NB4 (cell line): ENCODE measurements at regions not wholly inside any gene's neighbourhood (a gene's known extent, or its start where the extent isn't known, plus 50 kb on each side); places are given as distances from the start of the nearest gene placed in this dataset.
"Not testable (repeated sequence)": the region's sequence is repeated elsewhere in the genome, so short reads cannot be mapped to it uniquely, and the experiment has no call there.

ENCODE experiments used
- DNase-seq: peaks from one replicate; pipeline ENCODE4 v3.0.0; 2010; ENCODE audit warnings: low read depth
- H3K4me3 ChIP-seq: one replicate; pipeline ENCODE4 v1.5.1; 2011; ENCODE audit warnings: mild to moderate bottlenecking, low read depth, low read length, moderate library complexity
- CTCF ChIP-seq: IDR thresholded peaks from one replicate; pipeline ENCODE4 v1.5.1; 2012; ENCODE audit warnings: low read depth, low read length
- MAX ChIP-seq: IDR thresholded peaks from 2 replicates; pipeline ENCODE4 v1.6.1; 2011; ENCODE audit warnings: low read depth, low read length
- MYC ChIP-seq: IDR thresholded peaks from 2 replicates; pipeline ENCODE4 v1.6.1; 2011; ENCODE audit warnings: low read depth, low read length
- POLR2A ChIP-seq: IDR thresholded peaks from 2 replicates; pipeline ENCODE4 v1.6.1; 2011; ENCODE audit warnings: mild to moderate bottlenecking; ENCODE audit not compliant: insufficient read length; ENCODE audit errors: extremely low read depth

- H3K4me3 ChIP-seq, result no peak overlapping the region
- TF ChIP-seq MYC, result no peak
- TF ChIP-seq MAX, result no peak
- TF ChIP-seq POLR2A, result no peak
- TF ChIP-seq CTCF, result no peak
- DNase-seq, result peak; percentile 35
These were observed 90.1 kb upstream of the NPSR1 start for GRCh38 chr7:34567906-34568305.

- no peak for DNase-seq
- no peak overlapping the region for H3K4me3 ChIP-seq
- TF ChIP-seq MAX, result no peak
- no peak for TF ChIP-seq MYC
- TF ChIP-seq POLR2A, result no peak
- no peak for TF ChIP-seq CTCF
These were observed 87.9 kb upstream of the NPSR1 start for GRCh38 chr7:34569975-34570699.

GRCh38 chr7:34575006-34575405 lies 83.0 kb upstream of the NPSR1 start:
- DNase-seq, result no peak
- TF ChIP-seq MYC (no peak), MAX (no peak), POLR2A (no peak), CTCF (no peak)

GRCh38 chr7:34577934-34578333 lies 80.1 kb upstream of the NPSR1 start:
- not testable (repeated sequence) for DNase-seq, H3K4me3 ChIP-seq

More at GRCh38 chr7:34575006-34575405, 83.0 kb upstream of the NPSR1 start:
- no peak overlapping the region for H3K4me3 ChIP-seq

- H3K4me3 ChIP-seq, DNase-seq: not testable (repeated sequence)
These were observed 76.3 kb upstream of the NPSR1 start for GRCh38 chr7:34581698-34582097.

- H3K4me3 ChIP-seq, result no peak overlapping the region
- TF ChIP-seq MYC (no peak), MAX (no peak), POLR2A (no peak), CTCF (no peak)
- no peak for DNase-seq
These were observed 73.5 kb upstream of the NPSR1 start for GRCh38 chr7:34584526-34584925.

GRCh38 chr7:34596887-34597286 lies 61.1 kb upstream of the NPSR1 start:
- peak; percentile 45 for DNase-seq
- TF ChIP-seq MYC (no peak), CTCF (peak; percentile 59)

More at GRCh38 chr7:34596887-34597286, 61.1 kb upstream of the NPSR1 start:
- no peak overlapping the region for H3K4me3 ChIP-seq
